Keratinocyte (primary cell): ENCODE measurements at regions not wholly inside any gene's neighbourhood (a gene's known extent, or its start where the extent isn't known, plus 50 kb on each side); places are given as distances from the start of the nearest gene placed in this dataset.

Experiments
- CTCF ChIP-seq, 3 experiments: IDR thresholded peaks in 1 of 3; conservative IDR thresholded peaks in 1 of 3; optimal IDR thresholded peaks in 1 of 3; 2 replicates in 2 of 3; 3 replicates in 1 of 3; pipeline versions ENCODE3 to v1.5.1; 2011; ENCODE audit warnings: low read length in 3 of 3, mild to moderate bottlenecking in 3 of 3, moderate library complexity in 2 of 3, control low read depth in 1 of 3, inconsistent platforms in 1 of 3; ENCODE audit not compliant: insufficient read depth in 2 of 3; ENCODE audit errors: extremely low read depth in 1 of 3
- EZH2 ChIP-seq: IDR thresholded peaks from one replicate; pipeline ENCODE4 v1.6.1; 2012; ENCODE audit warnings: inconsistent platforms, mild to moderate bottlenecking, low read length, moderate library complexity

DNA sequence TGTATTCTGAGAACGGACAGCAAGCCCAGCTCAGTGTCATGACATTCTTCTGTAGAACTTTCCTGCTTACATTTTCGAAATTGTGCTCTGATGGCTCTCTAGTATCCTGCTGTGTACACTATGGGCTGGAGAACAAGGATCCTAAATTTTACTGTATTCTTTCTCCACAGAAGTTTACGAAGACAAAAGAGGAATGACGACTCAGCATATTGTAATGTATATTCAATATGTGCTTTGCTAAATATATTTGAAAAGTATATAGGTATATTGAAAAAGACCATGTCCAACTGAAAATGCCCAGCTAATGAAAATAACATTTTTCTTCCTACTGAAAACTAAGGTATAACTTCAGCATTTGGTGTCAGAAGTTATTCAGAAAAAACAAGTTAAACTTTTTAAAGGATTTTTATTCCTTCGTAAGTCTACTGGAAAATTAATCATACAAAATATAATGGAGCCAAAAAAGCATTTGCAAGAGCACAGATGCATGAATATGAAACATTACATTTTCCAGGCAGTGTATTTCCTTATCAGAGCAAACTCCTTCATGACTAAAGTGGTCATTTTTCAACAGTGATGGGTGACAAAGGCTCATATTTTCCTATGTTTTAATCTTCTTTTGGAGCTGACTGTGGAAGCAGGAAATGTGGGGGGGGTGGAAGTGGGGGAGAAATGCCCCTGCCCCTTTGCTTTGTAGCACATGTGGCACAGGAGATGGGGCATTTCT is 143.8 kb upstream of the THUMPD2 start:
- no peak for TF ChIP-seq CTCF (optimal IDR thresholded peaks at IDR 0.05 in 1 of 3, IDR thresholded peaks at IDR 0.05 in 1 of 3, conservative IDR thresholded peaks at IDR 0.05 in 1 of 3; ENCODE audit: extremely low read depth in 1 of 3, insufficient read depth in 2 of 3, low read length in 3 of 3)
- TF ChIP-seq EZH2, result no peak
